ENCODE measurements at regions not wholly inside any gene's neighbourhood (a gene's known extent, or its start where the extent isn't known, plus 50 kb on each side); places are given as distances from the start of the nearest gene placed in this dataset.

DNA sequence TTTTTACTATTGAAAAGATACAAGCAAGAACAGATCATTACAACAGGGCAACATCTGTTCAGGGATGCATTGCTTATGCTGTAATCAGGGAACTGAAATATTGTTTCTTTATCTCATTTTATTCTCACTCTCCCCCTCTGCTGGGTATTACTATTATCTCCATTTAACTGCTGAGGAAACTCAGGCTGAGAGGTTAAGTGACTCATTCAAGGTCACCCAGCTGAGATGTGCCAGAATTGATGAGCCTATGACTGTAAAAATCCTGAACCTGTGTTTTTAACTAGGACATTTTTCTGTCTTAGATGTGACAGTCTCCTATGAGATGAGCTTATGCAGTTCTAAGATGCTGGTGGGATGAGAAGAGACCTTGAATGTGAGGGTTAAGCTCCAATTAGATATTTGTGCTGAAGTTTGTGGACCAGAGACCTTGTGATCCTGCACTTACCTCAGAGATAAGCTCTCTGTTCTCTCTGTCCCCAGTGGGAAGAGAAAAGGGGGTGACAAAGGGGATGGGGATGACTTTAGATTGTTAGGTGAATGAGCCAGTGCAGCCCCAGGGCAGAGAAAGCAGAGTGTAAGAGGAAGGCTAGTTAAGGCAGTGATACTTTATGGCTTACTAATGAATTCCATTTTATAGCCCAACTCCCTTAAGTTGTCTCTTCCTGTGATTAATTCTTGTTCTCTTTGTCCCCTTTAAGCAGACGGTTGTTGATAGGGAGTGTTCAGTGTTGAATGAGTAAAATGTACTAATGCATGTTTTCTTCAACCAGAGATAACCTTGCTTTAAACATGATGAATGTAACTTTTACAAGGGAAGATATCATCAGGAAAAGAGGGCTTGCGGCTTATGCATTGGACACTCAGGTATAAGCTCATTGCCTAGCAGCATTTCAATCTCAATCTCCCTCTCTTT lies 111.4 kb downstream of the HLX start:
- CTCF ChIA-PET = interaction anchor here (0.8 to 3.5 kb wide), 11 partner anchors 14 to 273 kb away, joined by 3 to 22 read pairs (median 4); no protein-coding TSS in a partner anchor
- intact Hi-C loops (cut with micrococcal nuclease) = loop anchor here (1.0 to 5.0 kb wide), 6 partner anchors 42 to 448 kb away; no protein-coding TSS in a partner anchor
- DNase-seq (ENCODE audit: low read depth, low spot score) = peak; percentile 82

More for the DNA sequence above, 111.4 kb downstream of the HLX start:
- H2AFZ ChIP-seq (ENCODE audit: low read depth, low read length) = peak overlapping the region; percentile 17
- dilution Hi-C loops (cut with MboI; ENCODE audit: extremely low pct_ligation_motif_present, low sequenced_read_pairs) = no loop called here
- H3K79me2 ChIP-seq (ENCODE audit: control insufficient read depth, insufficient read depth, low read length) = no peaks in the 10 kb centered on the region
- no TSS peak for BruUV-seq (replicated peaks)
- peak; percentile 79 for FAIRE-seq
- no peak overlapping the region for H3K9ac ChIP-seq (replicated peaks; ENCODE audit: extremely low read depth, insufficient read depth, low read length)
- no peaks in the 10 kb centered on the region for H3K9me1 ChIP-seq (replicated peaks; ENCODE audit: control insufficient read depth, extremely low read depth, insufficient read depth, low read length)
- POLR2A ChIA-PET = no interaction called here
- H3K4me1 ChIP-seq (ENCODE audit: control insufficient read depth, extremely low read depth, insufficient read depth, low read length) = peaks cover 15% of the 10 kb centered on the region
- peak overlapping the region; percentile 24 for H3K27ac ChIP-seq (ENCODE audit: insufficient read depth, low read depth, low read length)
- no peaks in the 10 kb centered on the region for H3K36me3 ChIP-seq (ENCODE audit: control insufficient read depth in 2 of 2, extremely low read depth in 1 of 2, insufficient read depth in 2 of 2, low read length in 2 of 2)
- no peaks in the 10 kb centered on the region for H3K27me3 ChIP-seq (ENCODE audit: control insufficient read depth in 2 of 2, insufficient read depth in 2 of 2, low read length in 2 of 2)
- no peak overlapping the region for H3K4me3 ChIP-seq (replicated peaks in 1 of 3; ENCODE audit: insufficient read depth in 1 of 3, low read depth in 1 of 3, low read length in 3 of 3)
- H3K9me3 ChIP-seq (replicated peaks; ENCODE audit: control insufficient read depth, insufficient read depth, low read length) = no peaks in the 10 kb centered on the region
- no peaks in the 10 kb centered on the region for H4K20me1 ChIP-seq (replicated peaks; ENCODE audit: control insufficient read depth, extremely low read depth, insufficient read depth, low read length)
- TF ChIP-seq GATA2 (IDR thresholded peaks at IDR 0.05; ENCODE audit: insufficient read depth, insufficient read length, low read depth, low read length) (peak; percentile 71), MAX (IDR thresholded peaks at IDR 0.05; ENCODE audit: insufficient read depth, insufficient read length) (no peak), FOS (IDR thresholded peaks at IDR 0.05; ENCODE audit: borderline replicate concordance, insufficient read depth, low read length) (peak; percentile 85), JUN (IDR thresholded peaks at IDR 0.05; ENCODE audit: borderline replicate concordance, insufficient read depth, insufficient read length, low read depth) (peak; percentile 81), CTCF (IDR thresholded peaks at IDR 0.05; ENCODE audit: extremely low read depth in 1 of 2, insufficient read depth in 1 of 2, low read depth in 1 of 2, low read length in 2 of 2) (peak in 1 of 2 donors; percentile 17), POLR2A (IDR thresholded peaks at IDR 0.05; ENCODE audit: low read depth, low read length) (no peak)
- peak overlapping the region; percentile 34 for H3K4me2 ChIP-seq (ENCODE audit: insufficient read depth, low read length)
